22Rv1 (cell line): ENCODE measurements at regions not wholly inside any gene's neighbourhood (a gene's known extent, or its start where the extent isn't known, plus 50 kb on each side); places are given as distances from the start of the nearest gene placed in this dataset.

ENCODE experiments used
- H3K27ac ChIP-seq: fragments of 450-650 bp; 2 replicates; pipeline ENCODE4 v1.5.1; 2017
- CTCF ChIP-seq: fragments of 450-650 bp; IDR thresholded peaks from 2 replicates; pipeline ENCODE4 v1.5.1; 2017; ENCODE audit warnings: mild to moderate bottlenecking
- ZFX ChIP-seq: fragments of 450-650 bp; IDR thresholded peaks from 2 replicates; pipeline ENCODE4 v1.6.1; 2017; ENCODE audit warnings: antibody characterized with exemption, borderline replicate concordance

- no peak overlapping the region for H3K27ac ChIP-seq
- TF ChIP-seq CTCF, result no peak
- no peak for TF ChIP-seq ZFX
Measured at GRCh38 chr12:86698641-86698980, 442.4 kb upstream of the MGAT4C start.

GRCh38 chr12:86697916-86698640 lies 441.9 kb upstream of the MGAT4C start:
- H3K27ac ChIP-seq, result no peak overlapping the region
- TF ChIP-seq CTCF (no peak), ZFX (no peak)

- no peak for TF ChIP-seq ZFX
- TF ChIP-seq CTCF, result no peak
Measured at GRCh38 chr12:86683568-86684304, 427.5 kb upstream of the MGAT4C start.

GRCh38 chr12:86681060-86681459 lies 424.9 kb upstream of the MGAT4C start:
- no peak for TF ChIP-seq ZFX
- TF ChIP-seq CTCF, result no peak
- H3K27ac ChIP-seq, result no peak overlapping the region

More at GRCh38 chr12:86683568-86684304, 427.5 kb upstream of the MGAT4C start:
- no peak overlapping the region for H3K27ac ChIP-seq

GRCh38 chr12:86675197-86675596 lies 419.0 kb upstream of the MGAT4C start:
- no peak overlapping the region for H3K27ac ChIP-seq
- no peak for TF ChIP-seq CTCF
- no peak for TF ChIP-seq ZFX

- no peak overlapping the region for H3K27ac ChIP-seq
- TF ChIP-seq ZFX, result no peak
Measured at GRCh38 chr12:86670986-86671385, 414.8 kb upstream of the MGAT4C start.

GRCh38 chr12:86669010-86669409 lies 412.8 kb upstream of the MGAT4C start:
- no peak for TF ChIP-seq ZFX
- TF ChIP-seq CTCF, result no peak
- no peak overlapping the region for H3K27ac ChIP-seq
